ENCODE measurements at regions not wholly inside any gene's neighbourhood (a gene's known extent, or its start where the extent isn't known, plus 50 kb on each side); places are given as distances from the start of the nearest gene placed in this dataset.

DNA sequence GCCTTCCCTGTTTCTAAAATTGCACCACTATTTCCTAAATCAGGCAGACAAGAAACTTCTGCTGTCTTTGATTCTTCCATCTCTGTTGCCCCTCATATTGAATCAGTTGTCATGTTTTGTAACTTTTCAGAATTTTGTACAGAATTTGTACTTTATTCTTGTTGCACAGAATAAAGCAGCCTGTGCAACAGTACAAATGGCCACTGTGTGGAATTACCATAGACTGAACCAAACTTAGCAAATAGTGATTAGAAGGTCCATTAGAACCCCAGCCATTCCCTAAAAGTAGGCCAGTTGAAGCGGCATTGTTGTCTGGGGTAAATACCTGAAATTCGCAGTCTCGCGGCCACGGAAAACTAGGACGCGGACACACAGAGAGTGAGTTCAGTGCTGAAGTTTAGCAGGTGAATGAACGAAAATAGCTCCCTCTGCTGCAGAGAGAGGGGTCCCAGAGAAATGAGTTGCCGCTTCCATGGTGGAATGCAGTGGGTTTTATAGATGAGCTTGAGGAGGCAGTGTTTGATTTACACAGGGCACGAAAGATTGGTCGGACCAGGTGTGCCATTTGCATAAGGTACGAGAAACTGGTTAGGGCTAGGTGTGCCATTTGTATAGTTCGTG, 71.8 kb downstream of the C4orf33 start:
- Mint-ChIP-seq H3K27ac (ENCODE audit: unreplicated experiment) (no peak overlapping the region), H3K9me3 (ENCODE audit: unreplicated experiment) (no peaks in the 10 kb centered on the region), H3K27me3 (ENCODE audit: unreplicated experiment) (no peaks in the 10 kb centered on the region), H3K4me3 (ENCODE audit: unreplicated experiment) (no peak overlapping the region), H3K4me1 (ENCODE audit: low read depth, unreplicated experiment) (peaks cover 3% of the 10 kb centered on the region), H3K36me3 (ENCODE audit: unreplicated experiment) (no peaks in the 10 kb centered on the region)
- TF ChIP-seq, protein P1, sequence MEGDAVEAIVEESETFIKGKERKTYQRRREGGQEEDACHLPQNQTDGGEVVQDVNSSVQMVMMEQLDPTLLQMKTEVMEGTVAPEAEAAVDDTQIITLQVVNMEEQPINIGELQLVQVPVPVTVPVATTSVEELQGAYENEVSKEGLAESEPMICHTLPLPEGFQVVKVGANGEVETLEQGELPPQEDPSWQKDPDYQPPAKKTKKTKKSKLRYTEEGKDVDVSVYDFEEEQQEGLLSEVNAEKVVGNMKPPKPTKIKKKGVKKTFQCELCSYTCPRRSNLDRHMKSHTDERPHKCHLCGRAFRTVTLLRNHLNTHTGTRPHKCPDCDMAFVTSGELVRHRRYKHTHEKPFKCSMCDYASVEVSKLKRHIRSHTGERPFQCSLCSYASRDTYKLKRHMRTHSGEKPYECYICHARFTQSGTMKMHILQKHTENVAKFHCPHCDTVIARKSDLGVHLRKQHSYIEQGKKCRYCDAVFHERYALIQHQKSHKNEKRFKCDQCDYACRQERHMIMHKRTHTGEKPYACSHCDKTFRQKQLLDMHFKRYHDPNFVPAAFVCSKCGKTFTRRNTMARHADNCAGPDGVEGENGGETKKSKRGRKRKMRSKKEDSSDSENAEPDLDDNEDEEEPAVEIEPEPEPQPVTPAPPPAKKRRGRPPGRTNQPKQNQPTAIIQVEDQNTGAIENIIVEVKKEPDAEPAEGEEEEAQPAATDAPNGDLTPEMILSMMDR (IDR thresholded peaks at IDR 0.05; ENCODE audit: partially characterized antibody, unreplicated experiment), result no peak
- DNase-seq, result no peak

DNA sequence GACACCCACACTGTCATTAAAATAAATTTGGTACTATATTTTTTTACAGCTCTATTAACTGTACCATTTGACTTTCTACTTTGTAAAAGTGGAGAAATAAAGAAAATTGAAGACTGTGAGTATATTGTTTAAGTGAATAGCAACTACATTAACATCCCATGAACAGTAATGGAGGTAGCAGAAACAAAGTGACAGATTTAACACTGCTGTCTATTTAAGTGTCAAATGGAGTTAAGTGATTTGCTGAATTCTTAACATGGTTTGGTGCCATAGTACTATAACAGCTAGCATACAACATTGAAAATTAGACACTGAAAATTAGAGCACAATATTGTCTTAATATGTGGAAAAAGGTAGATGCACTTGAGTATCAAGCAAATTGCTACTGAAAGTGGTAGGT, 76.2 kb downstream of the C4orf33 start:
- DNase-seq, result no peak
- Mint-ChIP-seq H3K9me3 (ENCODE audit: unreplicated experiment) (no peaks in the 10 kb centered on the region), H3K27me3 (ENCODE audit: unreplicated experiment) (no peaks in the 10 kb centered on the region), H3K4me3 (ENCODE audit: unreplicated experiment) (no peak overlapping the region), H3K27ac (ENCODE audit: unreplicated experiment) (no peak overlapping the region), H3K36me3 (ENCODE audit: unreplicated experiment) (no peaks in the 10 kb centered on the region), H3K4me1 (ENCODE audit: low read depth, unreplicated experiment) (peaks cover 3% of the 10 kb centered on the region)
- TF ChIP-seq, protein P1 (IDR thresholded peaks at IDR 0.05; ENCODE audit: partially characterized antibody, unreplicated experiment), result no peak

DNA sequence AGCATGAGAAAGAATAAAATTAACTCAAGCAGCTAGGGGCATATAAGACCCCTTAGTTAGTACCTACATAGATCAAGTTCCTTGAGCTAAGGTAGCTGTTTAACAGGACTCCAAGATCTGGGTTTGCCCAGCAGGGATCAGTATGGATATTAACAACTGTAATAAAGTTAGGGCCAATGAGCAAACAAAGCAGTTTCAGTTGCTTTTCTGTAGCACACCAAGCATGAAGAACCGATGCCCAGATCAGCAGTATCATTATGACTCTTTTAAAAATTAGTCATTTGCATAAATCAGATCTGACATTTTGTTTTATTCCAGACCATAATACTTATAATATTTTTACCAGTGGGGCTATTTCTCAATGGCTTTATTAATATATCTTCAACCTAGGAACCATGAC, 80.9 kb downstream of the C4orf33 start:
- Mint-ChIP-seq H3K4me1 (ENCODE audit: low read depth, unreplicated experiment) (peaks cover 6% of the 10 kb centered on the region), H3K9me3 (ENCODE audit: unreplicated experiment) (no peaks in the 10 kb centered on the region), H3K36me3 (ENCODE audit: unreplicated experiment) (no peaks in the 10 kb centered on the region), H3K27ac (ENCODE audit: unreplicated experiment) (no peak overlapping the region), H3K4me3 (ENCODE audit: unreplicated experiment) (no peak overlapping the region), H3K27me3 (ENCODE audit: unreplicated experiment) (no peaks in the 10 kb centered on the region)
- no peak for DNase-seq
- TF ChIP-seq, protein P1 (IDR thresholded peaks at IDR 0.05; ENCODE audit: partially characterized antibody, unreplicated experiment), result no peak

DNA sequence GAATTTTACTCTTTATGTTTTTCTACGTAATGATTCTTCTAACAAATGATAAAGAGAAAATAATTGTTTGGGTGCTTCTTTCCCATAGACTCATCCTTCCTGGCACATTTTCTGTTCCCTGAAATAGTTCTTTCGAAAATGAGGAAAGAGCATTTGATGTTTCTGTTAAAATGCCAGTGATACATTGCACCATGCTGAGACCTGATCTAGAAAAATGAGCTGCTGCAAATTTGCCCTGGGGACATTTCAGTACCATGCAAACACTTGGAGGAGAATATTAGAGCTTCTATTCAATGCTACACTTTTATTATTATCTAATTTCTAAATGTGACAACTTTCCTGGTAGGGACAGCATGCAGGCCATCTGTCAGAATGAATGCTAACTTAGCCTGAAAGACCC, 83.3 kb downstream of the C4orf33 start:
- no peak for DNase-seq
- Mint-ChIP-seq H3K27me3 (ENCODE audit: unreplicated experiment) (no peaks in the 10 kb centered on the region), H3K36me3 (ENCODE audit: unreplicated experiment) (no peaks in the 10 kb centered on the region), H3K4me1 (ENCODE audit: low read depth, unreplicated experiment) (peaks cover 6% of the 10 kb centered on the region), H3K9me3 (ENCODE audit: unreplicated experiment) (no peaks in the 10 kb centered on the region), H3K4me3 (ENCODE audit: unreplicated experiment) (no peak overlapping the region), H3K27ac (ENCODE audit: unreplicated experiment) (no peak overlapping the region)
- TF ChIP-seq, protein P1 (IDR thresholded peaks at IDR 0.05; ENCODE audit: partially characterized antibody, unreplicated experiment), result no peak

DNA sequence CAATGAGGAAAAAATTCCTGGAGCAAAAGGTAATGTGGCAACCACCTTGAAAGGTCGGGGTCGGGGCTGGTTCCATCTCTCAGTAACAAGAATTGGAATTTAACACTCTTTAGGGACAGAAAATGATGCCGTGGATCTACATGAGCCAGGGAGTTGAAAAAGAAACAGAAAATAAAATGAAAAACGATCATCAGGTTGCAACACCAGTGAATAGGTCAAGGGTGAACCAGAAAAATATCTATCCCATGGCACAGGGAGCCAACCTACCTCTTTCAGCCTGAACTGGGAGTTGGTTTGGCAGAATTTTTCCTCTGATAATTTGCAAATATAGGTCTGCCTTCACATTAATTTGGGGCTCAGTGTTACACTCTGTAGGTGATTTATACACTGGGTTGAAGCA, 93.7 kb downstream of the C4orf33 start:
- TF ChIP-seq, protein P1 (IDR thresholded peaks at IDR 0.05; ENCODE audit: partially characterized antibody, unreplicated experiment), result no peak

More for the DNA sequence above, 93.7 kb downstream of the C4orf33 start:
- Mint-ChIP-seq H3K27me3 (ENCODE audit: unreplicated experiment) (no peaks in the 10 kb centered on the region), H3K4me1 (ENCODE audit: low read depth, unreplicated experiment) (peaks cover 2% of the 10 kb centered on the region), H3K36me3 (ENCODE audit: unreplicated experiment) (no peaks in the 10 kb centered on the region), H3K27ac (ENCODE audit: unreplicated experiment) (no peak overlapping the region), H3K4me3 (ENCODE audit: unreplicated experiment) (no peak overlapping the region), H3K9me3 (ENCODE audit: unreplicated experiment) (no peaks in the 10 kb centered on the region)
- DNase-seq, result no peak

Data from glutamatergic neuron (in vitro differentiated cells).